Loucy (cell line): ENCODE measurements at regions not wholly inside any gene's neighbourhood (a gene's known extent, or its start where the extent isn't known, plus 50 kb on each side); places are given as distances from the start of the nearest gene placed in this dataset.

Experiments
- H2AFZ ChIP-seq: fragments of 200-600 bp; sonication (generic); 2 replicates; pipeline ENCODE4 v1.6.0; 2016; ENCODE audit warnings: antibody characterized with exemption, mild to moderate bottlenecking, low read length, moderate library complexity
- H3F3A ChIP-seq: fragments of 200-600 bp; 2 replicates; pipeline ENCODE4 v1.6.0; 2016; ENCODE audit warnings: antibody characterized with exemption, low read depth, mild to moderate bottlenecking
- H3K27me3 ChIP-seq: fragments of 200-600 bp; sonication (generic); 2 replicates; pipeline ENCODE4 v1.6.1; 2014; ENCODE audit warnings: low read length, mild to moderate bottlenecking; ENCODE audit not compliant: insufficient read depth, poor library complexity, severe bottlenecking
- H3K36me3 ChIP-seq: fragments of 200-600 bp; sonication (generic); 2 replicates; pipeline ENCODE4 v1.6.1; 2016; ENCODE audit warnings: low read length; ENCODE audit not compliant: insufficient read depth
- H3K4me1 ChIP-seq: fragments of 200-600 bp; sonication (generic); 2 replicates; pipeline ENCODE4 v1.5.1; 2014; ENCODE audit warnings: low read length, mild to moderate bottlenecking; ENCODE audit not compliant: insufficient read depth, poor library complexity, severe bottlenecking
- H3K4me2 ChIP-seq: fragments of 200-600 bp; sonication (generic); 2 replicates; pipeline ENCODE4 v1.6.0; 2014; ENCODE audit warnings: antibody characterized with exemption, low read length, low read depth, mild to moderate bottlenecking; ENCODE audit not compliant: poor library complexity, severe bottlenecking
- H3K4me3 ChIP-seq: fragments of 200-600 bp; sonication (generic); 2 replicates; pipeline ENCODE4 v1.5.1; 2014; ENCODE audit warnings: low read length, mild to moderate bottlenecking, mixed read lengths; ENCODE audit not compliant: poor library complexity, severe bottlenecking
- H3K79me2 ChIP-seq: fragments of 200-600 bp; sonication (generic); 2 replicates; pipeline ENCODE4 v1.6.1; 2014; ENCODE audit warnings: low read length; ENCODE audit not compliant: insufficient read depth
- H3K9ac ChIP-seq: fragments of 200-600 bp; sonication (generic); 2 replicates; pipeline ENCODE4 v1.6.0; 2014; ENCODE audit warnings: mild to moderate bottlenecking, low read depth, low read length, moderate library complexity; ENCODE audit not compliant: poor library complexity, severe bottlenecking
- H3K9me2 ChIP-seq: fragments of 200-600 bp; sonication (generic); replicated peaks from 2 replicates; pipeline ENCODE4 v1.6.1; 2016; ENCODE audit warnings: low read depth, low read length, mixed read lengths
- H3K9me3 ChIP-seq: fragments of 200-600 bp; sonication (generic); 2 replicates; pipeline ENCODE4 v1.6.1; 2014; ENCODE audit warnings: mild to moderate bottlenecking, antibody characterized with exemption, low read length, low read depth; ENCODE audit not compliant: insufficient read depth
- H4K20me1 ChIP-seq: fragments of 200-600 bp; sonication (generic); 2 replicates; pipeline ENCODE4 v1.6.0; 2014; ENCODE audit warnings: antibody characterized with exemption, low read length, mild to moderate bottlenecking; ENCODE audit not compliant: insufficient read depth, poor library complexity, severe bottlenecking
- EZH2phosphoT487 ChIP-seq: fragments of 200-600 bp; IDR thresholded peaks from 2 replicates; pipeline ENCODE4 v1.6.1; 2018; ENCODE audit warnings: antibody characterized with exemption, mild to moderate bottlenecking, moderate library complexity, borderline replicate concordance
- TF ChIP-seq, protein P1 (sequence below): fragments of 200-600 bp; sonication (generic); conservative IDR thresholded peaks from 2 replicates; pipeline ENCODE4 v1.5.1; 2014; ENCODE audit warnings: mild to moderate bottlenecking, antibody characterized with exemption, low read length

GRCh38 chr3:71991046-71991445, 206.1 kb upstream of the PROK2 start:
- Histone ChIP-seq H3K9ac (no peak overlapping the region), H3K4me1 (peaks cover 77% of the 10 kb centered on the region), H3K9me2 (no peaks in the 10 kb centered on the region), H3K36me3 (no peaks in the 10 kb centered on the region), H3F3A (no peaks in the 10 kb centered on the region), H3K9me3 (no peaks in the 10 kb centered on the region), H2AFZ (no peak overlapping the region), H4K20me1 (no peaks in the 10 kb centered on the region), H3K4me2 (no peak overlapping the region), H3K79me2 (no peaks in the 10 kb centered on the region), H3K27me3 (no peaks in the 10 kb centered on the region), H3K4me3 (no peak overlapping the region)
- TF ChIP-seq EZH2phosphoT487, result no peak
- TF ChIP-seq, protein P1, sequence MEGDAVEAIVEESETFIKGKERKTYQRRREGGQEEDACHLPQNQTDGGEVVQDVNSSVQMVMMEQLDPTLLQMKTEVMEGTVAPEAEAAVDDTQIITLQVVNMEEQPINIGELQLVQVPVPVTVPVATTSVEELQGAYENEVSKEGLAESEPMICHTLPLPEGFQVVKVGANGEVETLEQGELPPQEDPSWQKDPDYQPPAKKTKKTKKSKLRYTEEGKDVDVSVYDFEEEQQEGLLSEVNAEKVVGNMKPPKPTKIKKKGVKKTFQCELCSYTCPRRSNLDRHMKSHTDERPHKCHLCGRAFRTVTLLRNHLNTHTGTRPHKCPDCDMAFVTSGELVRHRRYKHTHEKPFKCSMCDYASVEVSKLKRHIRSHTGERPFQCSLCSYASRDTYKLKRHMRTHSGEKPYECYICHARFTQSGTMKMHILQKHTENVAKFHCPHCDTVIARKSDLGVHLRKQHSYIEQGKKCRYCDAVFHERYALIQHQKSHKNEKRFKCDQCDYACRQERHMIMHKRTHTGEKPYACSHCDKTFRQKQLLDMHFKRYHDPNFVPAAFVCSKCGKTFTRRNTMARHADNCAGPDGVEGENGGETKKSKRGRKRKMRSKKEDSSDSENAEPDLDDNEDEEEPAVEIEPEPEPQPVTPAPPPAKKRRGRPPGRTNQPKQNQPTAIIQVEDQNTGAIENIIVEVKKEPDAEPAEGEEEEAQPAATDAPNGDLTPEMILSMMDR, result no peak

DNA sequence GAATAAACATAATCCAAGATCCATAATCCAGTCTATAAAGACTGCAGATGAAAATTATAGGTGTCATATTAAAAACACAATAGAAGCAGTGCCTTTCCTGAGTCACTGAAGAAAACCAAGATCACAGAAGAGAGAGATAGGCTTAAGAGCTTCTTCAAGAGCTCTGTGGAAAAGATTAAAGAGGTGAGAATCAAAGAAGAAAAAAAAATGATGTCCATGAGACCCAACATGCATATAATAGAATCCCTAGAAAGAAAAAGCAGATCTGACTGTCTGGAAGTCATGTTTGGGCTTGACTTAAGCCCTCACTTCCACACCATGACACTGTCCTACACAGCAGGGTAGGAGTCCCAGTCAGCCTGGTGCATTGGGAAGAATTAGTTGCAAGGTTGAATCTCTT, 205.6 kb upstream of the PROK2 start:
- no peak overlapping the region for H2AFZ ChIP-seq

GRCh38 chr3:71989165-71989564, 204.2 kb upstream of the PROK2 start:
- H3K27me3 ChIP-seq, result no peaks in the 10 kb centered on the region
- no peaks in the 10 kb centered on the region for H3F3A ChIP-seq
- no peak overlapping the region for H3K4me3 ChIP-seq
- H3K4me1 ChIP-seq, result peaks cover 84% of the 10 kb centered on the region
- H3K36me3 ChIP-seq, result no peaks in the 10 kb centered on the region
- TF ChIP-seq EZH2phosphoT487, result no peak
- TF ChIP-seq, protein P1, result no peak
- H3K9me2 ChIP-seq, result no peaks in the 10 kb centered on the region
- no peaks in the 10 kb centered on the region for H4K20me1 ChIP-seq
- H3K9me3 ChIP-seq, result no peaks in the 10 kb centered on the region
- H3K9ac ChIP-seq, result peak overlapping the region; percentile 68
- peak overlapping the region; percentile 78 for H3K4me2 ChIP-seq
- H3K79me2 ChIP-seq, result no peaks in the 10 kb centered on the region
- H2AFZ ChIP-seq, result no peak overlapping the region

More for the DNA sequence above, 205.6 kb upstream of the PROK2 start:
- no peaks in the 10 kb centered on the region for H4K20me1 ChIP-seq
- H3K4me2 ChIP-seq, result no peak overlapping the region
- no peaks in the 10 kb centered on the region for H3F3A ChIP-seq
- no peaks in the 10 kb centered on the region for H3K9me2 ChIP-seq
- no peak overlapping the region for H3K9ac ChIP-seq
- no peaks in the 10 kb centered on the region for H3K79me2 ChIP-seq
- no peaks in the 10 kb centered on the region for H3K9me3 ChIP-seq
- H3K36me3 ChIP-seq, result no peaks in the 10 kb centered on the region
- H3K4me1 ChIP-seq, result peaks cover 82% of the 10 kb centered on the region
- H3K27me3 ChIP-seq, result no peaks in the 10 kb centered on the region
- no peak for TF ChIP-seq EZH2phosphoT487
- TF ChIP-seq, protein P1, result no peak
- H3K4me3 ChIP-seq, result no peak overlapping the region
